ENCODE measurements at regions not wholly inside any gene's neighbourhood (a gene's known extent, or its start where the extent isn't known, plus 50 kb on each side); places are given as distances from the start of the nearest gene placed in this dataset.

DNA sequence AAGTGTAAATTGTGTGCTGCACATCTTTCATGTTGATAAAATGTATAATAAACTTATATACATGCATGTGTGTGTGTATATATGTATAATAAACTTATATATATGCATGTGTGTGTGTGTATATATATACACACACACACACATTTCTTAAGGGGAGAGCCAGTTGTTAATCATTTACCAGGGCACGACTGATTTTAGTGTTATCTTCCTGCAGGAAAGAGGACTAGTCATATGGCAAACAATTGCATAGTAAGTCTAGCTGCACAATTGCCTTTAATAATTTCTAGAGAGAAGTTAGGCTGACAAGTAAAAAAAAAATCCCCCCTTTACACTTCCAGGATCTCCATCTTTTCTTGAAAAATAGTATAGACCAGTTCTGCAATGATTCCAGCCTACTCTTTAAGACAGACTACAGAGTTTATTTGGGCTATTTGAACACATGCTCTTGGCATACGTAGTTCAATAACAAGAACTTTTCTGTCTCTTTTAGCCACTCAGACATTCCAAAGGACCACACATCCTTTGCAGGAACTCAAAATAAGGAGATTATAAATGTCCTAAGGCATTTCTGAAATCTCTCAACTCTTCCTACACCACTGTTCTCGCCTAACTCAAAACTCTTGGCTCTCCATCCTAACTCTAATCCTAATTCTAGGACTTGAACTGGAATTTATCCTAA is 163.6 kb upstream of the SETMAR start:
- TF ChIP-seq TAF1 (conservative IDR thresholded peaks at IDR 0.05) (no peak), RAD21 (IDR thresholded peaks at IDR 0.05) (no peak), FOXA2 (IDR thresholded peaks at IDR 0.05) (no peak), HNF4A (conservative IDR thresholded peaks at IDR 0.05) (no peak), CTCF (IDR thresholded peaks at IDR 0.05; ENCODE audit: low read depth, low read length, missing input control) (no peak), GABPA (IDR thresholded peaks at IDR 0.05 in 1 of 2, conservative IDR thresholded peaks at IDR 0.05 in 1 of 2) (no peak), JUND (IDR thresholded peaks at IDR 0.05) (no peak), SP1 (IDR thresholded peaks at IDR 0.05) (no peak), FOXA1 (IDR thresholded peaks at IDR 0.05) (no peak), HNF4G (IDR thresholded peaks at IDR 0.05) (no peak)
- TF ChIP-seq, protein P1, sequence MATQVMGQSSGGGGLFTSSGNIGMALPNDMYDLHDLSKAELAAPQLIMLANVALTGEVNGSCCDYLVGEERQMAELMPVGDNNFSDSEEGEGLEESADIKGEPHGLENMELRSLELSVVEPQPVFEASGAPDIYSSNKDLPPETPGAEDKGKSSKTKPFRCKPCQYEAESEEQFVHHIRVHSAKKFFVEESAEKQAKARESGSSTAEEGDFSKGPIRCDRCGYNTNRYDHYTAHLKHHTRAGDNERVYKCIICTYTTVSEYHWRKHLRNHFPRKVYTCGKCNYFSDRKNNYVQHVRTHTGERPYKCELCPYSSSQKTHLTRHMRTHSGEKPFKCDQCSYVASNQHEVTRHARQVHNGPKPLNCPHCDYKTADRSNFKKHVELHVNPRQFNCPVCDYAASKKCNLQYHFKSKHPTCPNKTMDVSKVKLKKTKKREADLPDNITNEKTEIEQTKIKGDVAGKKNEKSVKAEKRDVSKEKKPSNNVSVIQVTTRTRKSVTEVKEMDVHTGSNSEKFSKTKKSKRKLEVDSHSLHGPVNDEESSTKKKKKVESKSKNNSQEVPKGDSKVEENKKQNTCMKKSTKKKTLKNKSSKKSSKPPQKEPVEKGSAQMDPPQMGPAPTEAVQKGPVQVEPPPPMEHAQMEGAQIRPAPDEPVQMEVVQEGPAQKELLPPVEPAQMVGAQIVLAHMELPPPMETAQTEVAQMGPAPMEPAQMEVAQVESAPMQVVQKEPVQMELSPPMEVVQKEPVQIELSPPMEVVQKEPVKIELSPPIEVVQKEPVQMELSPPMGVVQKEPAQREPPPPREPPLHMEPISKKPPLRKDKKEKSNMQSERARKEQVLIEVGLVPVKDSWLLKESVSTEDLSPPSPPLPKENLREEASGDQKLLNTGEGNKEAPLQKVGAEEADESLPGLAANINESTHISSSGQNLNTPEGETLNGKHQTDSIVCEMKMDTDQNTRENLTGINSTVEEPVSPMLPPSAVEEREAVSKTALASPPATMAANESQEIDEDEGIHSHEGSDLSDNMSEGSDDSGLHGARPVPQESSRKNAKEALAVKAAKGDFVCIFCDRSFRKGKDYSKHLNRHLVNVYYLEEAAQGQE (IDR thresholded peaks at IDR 0.05) = no peak

GRCh38 chr3:4140921-4141320 is 162.2 kb upstream of the SETMAR start:
- Histone ChIP-seq H3K9me3 (ENCODE audit: control insufficient read depth in 4 of 4, low read length in 3 of 4) (no peaks in the 10 kb centered on the region), H3K4me1 (ENCODE audit: control insufficient read depth in 4 of 4, insufficient read depth in 4 of 4, low read length in 3 of 4) (no peaks in the 10 kb centered on the region), H3K9ac (ENCODE audit: low read depth in 1 of 2, low read length in 2 of 2) (no peak overlapping the region), H3K27me3 (ENCODE audit: control insufficient read depth in 4 of 4, insufficient read depth in 4 of 4, low read length in 3 of 4) (no peaks in the 10 kb centered on the region), H3K4me3 (ENCODE audit: low read depth in 1 of 3, low read length in 3 of 3) (no peak overlapping the region), H3K36me3 (ENCODE audit: control insufficient read depth in 4 of 4, insufficient read depth in 3 of 4, low read depth in 1 of 4, low read length in 3 of 4) (no peaks in the 10 kb centered on the region), H3K27ac (ENCODE audit: low read depth in 1 of 2, low read length in 2 of 2) (no peak overlapping the region)
- 43% methylated on average over 1 of the region's 1 CpG for WGBS
- no peak for DNase-seq (ENCODE audit: low spot score)
- TF ChIP-seq NR2F2 (IDR thresholded peaks at IDR 0.05) (no peak), MAX (IDR thresholded peaks at IDR 0.05) (no peak), FOXA1 (IDR thresholded peaks at IDR 0.05) (no peak), RAD21 (IDR thresholded peaks at IDR 0.05) (no peak), CTCF (IDR thresholded peaks at IDR 0.05; ENCODE audit: low read depth, low read length, missing input control) (no peak), GABPA (IDR thresholded peaks at IDR 0.05 in 1 of 2, conservative IDR thresholded peaks at IDR 0.05 in 1 of 2) (no peak), TAF1 (conservative IDR thresholded peaks at IDR 0.05) (no peak), HNF4A (conservative IDR thresholded peaks at IDR 0.05) (no peak), ZBTB33 (IDR thresholded peaks at IDR 0.05) (no peak), JUND (IDR thresholded peaks at IDR 0.05) (no peak), RXRA (IDR thresholded peaks at IDR 0.05) (no peak), FOXA2 (IDR thresholded peaks at IDR 0.05) (no peak), SP1 (IDR thresholded peaks at IDR 0.05) (no peak), HNF4G (IDR thresholded peaks at IDR 0.05) (no peak), EGR1 (IDR thresholded peaks at IDR 0.05; ENCODE audit: low read depth in 2 of 2) (no peak), YY1 (IDR thresholded peaks at IDR 0.05) (no peak)
- TF ChIP-seq, protein P1 (IDR thresholded peaks at IDR 0.05) = no peak

More for the DNA sequence above, 163.6 kb upstream of the SETMAR start:
- Histone ChIP-seq H3K4me1 (ENCODE audit: control insufficient read depth in 4 of 4, insufficient read depth in 4 of 4, low read length in 3 of 4) (no peaks in the 10 kb centered on the region), H3K27ac (ENCODE audit: low read depth in 1 of 2, low read length in 2 of 2) (no peak overlapping the region), H3K27me3 (ENCODE audit: control insufficient read depth in 4 of 4, insufficient read depth in 4 of 4, low read length in 3 of 4) (no peaks in the 10 kb centered on the region), H3K4me3 (ENCODE audit: low read depth in 1 of 3, low read length in 3 of 3) (no peak overlapping the region), H3K9ac (ENCODE audit: low read depth in 1 of 2, low read length in 2 of 2) (no peak overlapping the region), H3K36me3 (ENCODE audit: control insufficient read depth in 4 of 4, insufficient read depth in 3 of 4, low read depth in 1 of 4, low read length in 3 of 4) (no peaks in the 10 kb centered on the region), H3K9me3 (ENCODE audit: control insufficient read depth in 4 of 4, low read length in 3 of 4) (no peaks in the 10 kb centered on the region)
- no peak for DNase-seq (ENCODE audit: low spot score)
- WGBS = 49% methylated on average over 3 of the region's 3 CpGs
